ENCODE measurements at regions not wholly inside any gene's neighbourhood (a gene's known extent, or its start where the extent isn't known, plus 50 kb on each side); places are given as distances from the start of the nearest gene placed in this dataset.

DNA sequence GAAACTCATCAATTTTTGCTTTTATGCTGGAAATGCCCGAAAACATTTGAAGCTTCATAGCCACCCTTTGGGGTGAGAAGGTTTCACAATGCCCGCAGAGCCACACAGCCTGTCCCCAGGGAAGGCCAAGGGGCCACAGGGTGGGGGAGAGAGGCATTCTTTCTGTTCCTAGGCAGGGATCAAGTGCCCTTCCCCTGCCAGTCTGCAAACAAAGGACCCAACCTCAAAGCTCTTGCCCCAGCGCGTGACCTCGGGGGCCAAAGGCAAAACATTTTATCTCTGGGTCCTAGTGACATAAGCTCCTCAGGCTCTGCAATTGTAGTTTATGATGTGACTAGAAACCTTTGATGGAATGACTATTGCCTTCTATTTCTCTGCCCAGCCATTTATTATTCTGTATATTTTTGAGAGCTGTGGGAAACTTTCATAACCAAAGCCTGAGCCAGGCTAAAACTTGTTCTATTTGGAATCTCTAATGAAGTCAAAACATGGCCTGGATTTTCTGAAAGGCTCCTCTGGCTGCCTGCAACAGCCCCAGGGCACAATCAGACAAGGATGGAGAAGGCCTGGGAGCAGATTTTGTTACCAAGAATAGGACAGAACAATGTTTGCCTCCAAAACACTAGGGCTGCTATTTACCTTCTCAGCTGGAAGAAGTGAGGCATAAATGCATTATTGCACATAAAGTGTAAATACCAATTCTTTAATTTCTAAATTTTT lies 137.2 kb upstream of the KCTD1 start:
- TF ChIP-seq MXI1 (conservative IDR thresholded peaks at IDR 0.05; ENCODE audit: poor library complexity, severe bottlenecking): no peak
- TF ChIP-seq POLR2AphosphoS5 (IDR thresholded peaks at IDR 0.05): no peak
- no peak for TF ChIP-seq CTCF (IDR thresholded peaks at IDR 0.05; ENCODE audit: poor library complexity, severe bottlenecking)
- no peak for TF ChIP-seq EP300 (conservative IDR thresholded peaks at IDR 0.05; ENCODE audit: poor library complexity, severe bottlenecking)
- TF ChIP-seq RAD21 (conservative IDR thresholded peaks at IDR 0.05): no peak
- TF ChIP-seq, protein P1, sequence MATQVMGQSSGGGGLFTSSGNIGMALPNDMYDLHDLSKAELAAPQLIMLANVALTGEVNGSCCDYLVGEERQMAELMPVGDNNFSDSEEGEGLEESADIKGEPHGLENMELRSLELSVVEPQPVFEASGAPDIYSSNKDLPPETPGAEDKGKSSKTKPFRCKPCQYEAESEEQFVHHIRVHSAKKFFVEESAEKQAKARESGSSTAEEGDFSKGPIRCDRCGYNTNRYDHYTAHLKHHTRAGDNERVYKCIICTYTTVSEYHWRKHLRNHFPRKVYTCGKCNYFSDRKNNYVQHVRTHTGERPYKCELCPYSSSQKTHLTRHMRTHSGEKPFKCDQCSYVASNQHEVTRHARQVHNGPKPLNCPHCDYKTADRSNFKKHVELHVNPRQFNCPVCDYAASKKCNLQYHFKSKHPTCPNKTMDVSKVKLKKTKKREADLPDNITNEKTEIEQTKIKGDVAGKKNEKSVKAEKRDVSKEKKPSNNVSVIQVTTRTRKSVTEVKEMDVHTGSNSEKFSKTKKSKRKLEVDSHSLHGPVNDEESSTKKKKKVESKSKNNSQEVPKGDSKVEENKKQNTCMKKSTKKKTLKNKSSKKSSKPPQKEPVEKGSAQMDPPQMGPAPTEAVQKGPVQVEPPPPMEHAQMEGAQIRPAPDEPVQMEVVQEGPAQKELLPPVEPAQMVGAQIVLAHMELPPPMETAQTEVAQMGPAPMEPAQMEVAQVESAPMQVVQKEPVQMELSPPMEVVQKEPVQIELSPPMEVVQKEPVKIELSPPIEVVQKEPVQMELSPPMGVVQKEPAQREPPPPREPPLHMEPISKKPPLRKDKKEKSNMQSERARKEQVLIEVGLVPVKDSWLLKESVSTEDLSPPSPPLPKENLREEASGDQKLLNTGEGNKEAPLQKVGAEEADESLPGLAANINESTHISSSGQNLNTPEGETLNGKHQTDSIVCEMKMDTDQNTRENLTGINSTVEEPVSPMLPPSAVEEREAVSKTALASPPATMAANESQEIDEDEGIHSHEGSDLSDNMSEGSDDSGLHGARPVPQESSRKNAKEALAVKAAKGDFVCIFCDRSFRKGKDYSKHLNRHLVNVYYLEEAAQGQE (IDR thresholded peaks at IDR 0.05; ENCODE audit: borderline replicate concordance): no peak

Data from neural cell (in vitro differentiated cells).